HEK293 (cell line): ENCODE measurements at regions not wholly inside any gene's neighbourhood (a gene's known extent, or its start where the extent isn't known, plus 50 kb on each side); places are given as distances from the start of the nearest gene placed in this dataset.

Experiments used
- HOXC10 ChIP-seq: sonication (generic); formaldehyde crosslinking; IDR thresholded peaks from 2 replicates; pipeline ENCODE4 v1.8.1; 2023; ENCODE audit warnings: mild to moderate bottlenecking, missing genetic modification reagents
- SCRT1 ChIP-seq: fragments of 450-650 bp; formaldehyde crosslinking; IDR thresholded peaks from 2 replicates; pipeline ENCODE4 v1.5.1; 2016; ENCODE audit warnings: missing biosample characterization, missing genetic modification characterization, borderline replicate concordance
- ZNF146 ChIP-seq: fragments of 450-650 bp; formaldehyde crosslinking; IDR thresholded peaks from 2 replicates; pipeline ENCODE4 v1.5.1; 2016; ENCODE audit warnings: missing biosample characterization, missing genetic modification characterization
- ZNF174 ChIP-seq: fragments of 450-650 bp; formaldehyde crosslinking; IDR thresholded peaks from 2 replicates; pipeline ENCODE4 v1.5.0; 2017; ENCODE audit warnings: missing biosample characterization, mild to moderate bottlenecking, missing genetic modification characterization
- ZNF24 ChIP-seq: fragments of 450-650 bp; formaldehyde crosslinking; IDR thresholded peaks from 2 replicates; pipeline ENCODE4 v1.5.1; 2016; ENCODE audit warnings: missing biosample characterization, missing genetic modification characterization
- ZNF623 ChIP-seq: fragments of 450-650 bp; formaldehyde crosslinking; IDR thresholded peaks from 2 replicates; pipeline ENCODE4 v1.5.1; 2016; ENCODE audit warnings: missing biosample characterization, missing genetic modification characterization
- ZNF629 ChIP-seq: fragments of 450-650 bp; formaldehyde crosslinking; IDR thresholded peaks from 2 replicates; pipeline ENCODE4 v1.5.1; 2017; ENCODE audit warnings: missing biosample characterization, missing genetic modification characterization
- TF ChIP-seq, protein P1 (sequence below): fragments of 450-650 bp; formaldehyde crosslinking; IDR thresholded peaks from 2 replicates; pipeline ENCODE4 v1.5.1; 2017; ENCODE audit warnings: missing biosample characterization, missing genetic modification characterization
- TF ChIP-seq, protein P2 (sequence below): fragments of 450-650 bp; formaldehyde crosslinking; IDR thresholded peaks from 2 replicates; pipeline ENCODE4 v1.5.1; 2016; ENCODE audit warnings: missing biosample characterization, missing genetic modification characterization

DNA sequence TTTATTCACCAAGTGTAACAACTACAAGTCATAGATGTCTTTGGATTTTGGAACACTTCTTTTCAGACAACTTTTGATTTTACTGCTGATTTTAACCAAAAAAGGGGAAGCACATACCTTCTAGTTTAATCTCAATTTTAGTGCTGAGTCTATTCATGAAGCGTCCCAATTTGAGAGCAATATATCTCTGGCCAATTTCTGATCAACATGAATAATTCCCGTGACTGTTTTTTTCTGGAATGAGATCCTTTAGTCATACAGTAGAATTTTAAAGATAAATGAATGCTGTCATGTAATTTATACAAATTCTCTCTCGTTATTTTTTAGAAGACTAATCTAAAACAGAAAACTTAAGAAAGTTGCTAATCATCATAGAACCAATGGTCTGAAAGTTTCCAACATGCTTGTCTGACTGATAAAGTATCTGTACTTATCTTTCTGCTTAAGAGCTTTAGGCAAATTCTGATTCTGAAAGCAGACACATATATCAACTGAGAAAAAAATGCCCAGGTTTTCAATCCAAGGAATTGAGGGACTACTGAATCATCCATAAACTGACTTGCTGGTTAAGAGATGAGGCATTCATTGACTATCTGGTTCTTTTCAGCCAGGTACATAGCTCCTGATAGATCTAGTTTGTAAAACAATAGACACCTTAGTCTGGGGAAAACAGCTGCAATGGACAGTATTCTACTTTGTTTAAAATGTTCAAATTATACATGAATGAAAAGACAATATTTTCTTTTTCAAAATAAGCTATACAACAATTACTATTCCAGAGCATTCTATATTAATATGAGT, 657.5 kb downstream of the RFPL4B start:
- TF ChIP-seq, protein P1, sequence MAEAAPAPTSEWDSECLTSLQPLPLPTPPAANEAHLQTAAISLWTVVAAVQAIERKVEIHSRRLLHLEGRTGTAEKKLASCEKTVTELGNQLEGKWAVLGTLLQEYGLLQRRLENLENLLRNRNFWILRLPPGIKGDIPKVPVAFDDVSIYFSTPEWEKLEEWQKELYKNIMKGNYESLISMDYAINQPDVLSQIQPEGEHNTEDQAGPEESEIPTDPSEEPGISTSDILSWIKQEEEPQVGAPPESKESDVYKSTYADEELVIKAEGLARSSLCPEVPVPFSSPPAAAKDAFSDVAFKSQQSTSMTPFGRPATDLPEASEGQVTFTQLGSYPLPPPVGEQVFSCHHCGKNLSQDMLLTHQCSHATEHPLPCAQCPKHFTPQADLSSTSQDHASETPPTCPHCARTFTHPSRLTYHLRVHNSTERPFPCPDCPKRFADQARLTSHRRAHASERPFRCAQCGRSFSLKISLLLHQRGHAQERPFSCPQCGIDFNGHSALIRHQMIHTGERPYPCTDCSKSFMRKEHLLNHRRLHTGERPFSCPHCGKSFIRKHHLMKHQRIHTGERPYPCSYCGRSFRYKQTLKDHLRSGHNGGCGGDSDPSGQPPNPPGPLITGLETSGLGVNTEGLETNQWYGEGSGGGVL (tag by site-specific recombination), result no peak
- TF ChIP-seq HOXC10 (CRISPR knock-in tag) (no peak), ZNF623 (tag by site-specific recombination) (no peak), ZNF629 (tag by site-specific recombination) (no peak), ZNF174 (tag by site-specific recombination) (no peak), ZNF24 (no peak), ZNF146 (tag by site-specific recombination) (no peak), SCRT1 (tag by site-specific recombination) (no peak)
- TF ChIP-seq, protein P2, sequence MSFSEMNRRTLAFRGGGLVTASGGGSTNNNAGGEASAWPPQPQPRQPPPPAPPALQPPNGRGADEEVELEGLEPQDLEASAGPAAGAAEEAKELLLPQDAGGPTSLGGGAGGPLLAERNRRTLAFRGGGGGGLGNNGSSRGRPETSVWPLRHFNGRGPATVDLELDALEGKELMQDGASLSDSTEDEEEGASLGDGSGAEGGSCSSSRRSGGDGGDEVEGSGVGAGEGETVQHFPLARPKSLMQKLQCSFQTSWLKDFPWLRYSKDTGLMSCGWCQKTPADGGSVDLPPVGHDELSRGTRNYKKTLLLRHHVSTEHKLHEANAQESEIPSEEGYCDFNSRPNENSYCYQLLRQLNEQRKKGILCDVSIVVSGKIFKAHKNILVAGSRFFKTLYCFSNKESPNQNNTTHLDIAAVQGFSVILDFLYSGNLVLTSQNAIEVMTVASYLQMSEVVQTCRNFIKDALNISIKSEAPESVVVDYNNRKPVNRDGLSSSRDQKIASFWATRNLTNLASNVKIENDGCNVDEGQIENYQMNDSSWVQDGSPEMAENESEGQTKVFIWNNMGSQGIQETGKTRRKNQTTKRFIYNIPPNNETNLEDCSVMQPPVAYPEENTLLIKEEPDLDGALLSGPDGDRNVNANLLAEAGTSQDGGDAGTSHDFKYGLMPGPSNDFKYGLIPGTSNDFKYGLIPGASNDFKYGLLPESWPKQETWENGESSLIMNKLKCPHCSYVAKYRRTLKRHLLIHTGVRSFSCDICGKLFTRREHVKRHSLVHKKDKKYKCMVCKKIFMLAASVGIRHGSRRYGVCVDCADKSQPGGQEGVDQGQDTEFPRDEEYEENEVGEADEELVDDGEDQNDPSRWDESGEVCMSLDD (tag by site-specific recombination), result no peak
